Neural progenitor cell (in vitro differentiated cells): ENCODE measurements at regions not wholly inside any gene's neighbourhood (a gene's known extent, or its start where the extent isn't known, plus 50 kb on each side); places are given as distances from the start of the nearest gene placed in this dataset.

Experiments used
- DNase-seq: peaks from one replicate; pipeline ENCODE4 v3.0.0-alpha.2; 2016; ENCODE audit warnings: low spot score
- H2AFZ ChIP-seq: fragments of 200-600 bp; sonication (generic); replicated peaks from 2 replicates; pipeline ENCODE4 v1.6.1; 2016; ENCODE audit warnings: antibody characterized with exemption
- H3F3A ChIP-seq: fragments of 200-600 bp; sonication (generic); 2 replicates; pipeline ENCODE4 v1.6.1; 2016; ENCODE audit warnings: antibody characterized with exemption, low read depth
- H3K27ac ChIP-seq: fragments of 200-600 bp; sonication (generic); 2 replicates; pipeline ENCODE4 v1.5.1; 2016; ENCODE audit warnings: mild to moderate bottlenecking
- H3K27me3 ChIP-seq: fragments of 200-600 bp; sonication (generic); 2 replicates; pipeline ENCODE4 v1.6.1; 2016; ENCODE audit warnings: mild to moderate bottlenecking, moderate library complexity
- H3K36me3 ChIP-seq: fragments of 200-600 bp; sonication (generic); 2 replicates; pipeline ENCODE4 v1.5.1; 2016
- H3K4me1 ChIP-seq: fragments of 200-600 bp; sonication (generic); 2 replicates; pipeline ENCODE4 v1.6.1; 2016; ENCODE audit warnings: mixed run types
- H3K4me2 ChIP-seq: fragments of 200-600 bp; sonication (generic); 2 replicates; pipeline ENCODE4 v1.6.1; 2016
- H3K4me3 ChIP-seq: fragments of 200-600 bp; sonication (generic); 2 replicates; pipeline ENCODE4 v1.5.1; 2016
- H3K79me2 ChIP-seq: fragments of 200-600 bp; sonication (generic); 2 replicates; pipeline ENCODE4 v1.6.1; 2016; ENCODE audit warnings: low read depth
- H3K9ac ChIP-seq: fragments of 200-600 bp; sonication (generic); 2 replicates; pipeline ENCODE4 v1.6.1; 2016
- H3K9me3 ChIP-seq: fragments of 200-600 bp; sonication (generic); 2 replicates; pipeline ENCODE4 v1.5.1; 2016; ENCODE audit warnings: low read depth
- H4K20me1 ChIP-seq: fragments of 200-600 bp; sonication (generic); 2 replicates; pipeline ENCODE4 v1.6.1; 2016; ENCODE audit warnings: low read depth
- H3K27ac Mint-ChIP-seq: 3 replicates; pipeline ENCODE4 v1.8.0; 2021; ENCODE audit warnings: mixed read lengths
- H3K27me3 Mint-ChIP-seq: 2 replicates; pipeline ENCODE4 v1.8.0; 2022; ENCODE audit warnings: low read depth, mild to moderate bottlenecking, inconsistent platforms, moderate library complexity, mixed read lengths; ENCODE audit not compliant: insufficient read depth
- H3K36me3 Mint-ChIP-seq: 3 replicates; pipeline ENCODE4 v1.8.0; 2021; ENCODE audit warnings: mixed read lengths
- H3K4me1 Mint-ChIP-seq: 3 replicates; pipeline ENCODE4 v1.8.0; 2021; ENCODE audit warnings: mixed read lengths
- H3K4me3 Mint-ChIP-seq: 3 replicates; pipeline ENCODE4 v1.8.0; 2021; ENCODE audit warnings: mild to moderate bottlenecking, moderate library complexity, mixed read lengths
- H3K9me3 Mint-ChIP-seq: 3 replicates; pipeline ENCODE4 v1.8.0; 2020; ENCODE audit warnings: mixed read lengths
- EZH2 ChIP-seq: fragments of 200-600 bp; sonication (generic); IDR thresholded peaks from 2 replicates; pipeline ENCODE4 v1.6.1; 2017; ENCODE audit warnings: antibody characterized with exemption, mild to moderate bottlenecking, moderate library complexity
- EZH2phosphoT487 ChIP-seq: fragments of 200-600 bp; sonication (generic); IDR thresholded peaks from 2 replicates; pipeline ENCODE4 v1.6.1; 2017; ENCODE audit warnings: antibody characterized with exemption
- TF ChIP-seq, protein P1 (sequence below): fragments of 200-600 bp; sonication (generic); IDR thresholded peaks from 2 replicates; pipeline ENCODE4 v1.5.1; 2017; ENCODE audit warnings: antibody characterized with exemption, mild to moderate bottlenecking

DNA sequence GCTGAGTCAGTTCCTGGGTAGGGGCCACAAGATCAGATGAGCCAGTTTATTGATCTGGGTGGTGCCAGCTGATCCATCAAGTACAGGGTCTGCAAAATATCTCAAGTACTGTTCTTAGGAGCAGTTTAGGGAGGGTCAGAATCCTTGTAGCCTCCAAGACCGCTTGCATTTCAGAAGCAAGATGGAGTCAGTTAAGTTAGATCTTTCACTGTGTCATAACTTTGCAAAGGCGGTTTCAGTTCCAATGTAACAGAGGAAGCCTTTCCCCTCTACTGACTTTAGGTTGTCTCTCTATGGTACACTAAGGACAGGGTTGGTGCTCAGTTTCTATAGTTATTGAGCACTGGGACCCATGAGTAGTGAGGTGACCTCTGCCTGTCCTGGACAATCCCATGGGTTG is 127.3 kb upstream of the WDR1 start:
- Histone ChIP-seq H3K27me3 (no peaks in the 10 kb centered on the region), H3K4me2 (no peak overlapping the region), H3K27ac (no peak overlapping the region), H4K20me1 (no peaks in the 10 kb centered on the region), H3K4me3 (no peak overlapping the region), H3F3A (no peaks in the 10 kb centered on the region), H3K9ac (no peak overlapping the region), H3K79me2 (no peaks in the 10 kb centered on the region), H2AFZ (no peak overlapping the region), H3K36me3 (no peaks in the 10 kb centered on the region), H3K9me3 (no peaks in the 10 kb centered on the region), H3K4me1 (peaks cover 6% of the 10 kb centered on the region)
- no peak overlapping the region for H3K4me3 Mint-ChIP-seq
- no peak for TF ChIP-seq EZH2phosphoT487
- TF ChIP-seq, protein P1, sequence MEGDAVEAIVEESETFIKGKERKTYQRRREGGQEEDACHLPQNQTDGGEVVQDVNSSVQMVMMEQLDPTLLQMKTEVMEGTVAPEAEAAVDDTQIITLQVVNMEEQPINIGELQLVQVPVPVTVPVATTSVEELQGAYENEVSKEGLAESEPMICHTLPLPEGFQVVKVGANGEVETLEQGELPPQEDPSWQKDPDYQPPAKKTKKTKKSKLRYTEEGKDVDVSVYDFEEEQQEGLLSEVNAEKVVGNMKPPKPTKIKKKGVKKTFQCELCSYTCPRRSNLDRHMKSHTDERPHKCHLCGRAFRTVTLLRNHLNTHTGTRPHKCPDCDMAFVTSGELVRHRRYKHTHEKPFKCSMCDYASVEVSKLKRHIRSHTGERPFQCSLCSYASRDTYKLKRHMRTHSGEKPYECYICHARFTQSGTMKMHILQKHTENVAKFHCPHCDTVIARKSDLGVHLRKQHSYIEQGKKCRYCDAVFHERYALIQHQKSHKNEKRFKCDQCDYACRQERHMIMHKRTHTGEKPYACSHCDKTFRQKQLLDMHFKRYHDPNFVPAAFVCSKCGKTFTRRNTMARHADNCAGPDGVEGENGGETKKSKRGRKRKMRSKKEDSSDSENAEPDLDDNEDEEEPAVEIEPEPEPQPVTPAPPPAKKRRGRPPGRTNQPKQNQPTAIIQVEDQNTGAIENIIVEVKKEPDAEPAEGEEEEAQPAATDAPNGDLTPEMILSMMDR: no peak
- TF ChIP-seq EZH2: no peak
- no peaks in the 10 kb centered on the region for H3K36me3 Mint-ChIP-seq
- H3K27me3 Mint-ChIP-seq: no peaks in the 10 kb centered on the region
- no peak overlapping the region for H3K27ac Mint-ChIP-seq
- DNase-seq: no peak
- no peaks in the 10 kb centered on the region for H3K4me1 Mint-ChIP-seq
- no peaks in the 10 kb centered on the region for H3K9me3 Mint-ChIP-seq

DNA sequence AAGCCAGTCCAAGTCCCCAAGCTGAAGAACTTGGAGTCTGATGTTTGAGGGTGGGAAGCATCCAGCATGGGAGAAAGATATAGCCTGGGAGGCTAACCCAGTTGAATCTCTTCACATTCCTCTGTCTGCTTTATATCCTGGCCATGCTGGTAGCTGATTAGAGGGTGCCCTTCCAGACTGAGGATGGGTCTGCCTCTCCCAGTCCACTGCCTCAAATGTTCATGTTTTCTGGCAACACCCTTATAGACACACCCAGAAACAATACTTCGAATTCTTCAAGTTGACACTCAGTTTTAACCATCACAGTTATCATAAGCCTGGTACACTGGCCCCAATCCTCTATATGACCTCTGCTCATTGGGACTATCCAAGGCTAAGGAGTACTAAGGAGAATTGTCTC is 124.1 kb upstream of the WDR1 start:
- Histone ChIP-seq H2AFZ (no peak overlapping the region), H3F3A (no peaks in the 10 kb centered on the region), H3K4me3 (no peak overlapping the region), H4K20me1 (no peaks in the 10 kb centered on the region), H3K9me3 (no peaks in the 10 kb centered on the region), H3K79me2 (no peaks in the 10 kb centered on the region), H3K9ac (no peak overlapping the region), H3K27me3 (no peaks in the 10 kb centered on the region), H3K36me3 (no peaks in the 10 kb centered on the region), H3K4me2 (no peak overlapping the region), H3K4me1 (peaks cover 6% of the 10 kb centered on the region), H3K27ac (no peak overlapping the region)
- TF ChIP-seq, protein P1: no peak
- no peak for TF ChIP-seq EZH2phosphoT487
- TF ChIP-seq EZH2: no peak
- no peaks in the 10 kb centered on the region for H3K9me3 Mint-ChIP-seq
- H3K4me1 Mint-ChIP-seq: no peaks in the 10 kb centered on the region
- no peak overlapping the region for H3K27ac Mint-ChIP-seq
- no peak overlapping the region for H3K4me3 Mint-ChIP-seq
- DNase-seq: no peak
- no peaks in the 10 kb centered on the region for H3K36me3 Mint-ChIP-seq
- H3K27me3 Mint-ChIP-seq: peaks cover 11% of the 10 kb centered on the region

DNA sequence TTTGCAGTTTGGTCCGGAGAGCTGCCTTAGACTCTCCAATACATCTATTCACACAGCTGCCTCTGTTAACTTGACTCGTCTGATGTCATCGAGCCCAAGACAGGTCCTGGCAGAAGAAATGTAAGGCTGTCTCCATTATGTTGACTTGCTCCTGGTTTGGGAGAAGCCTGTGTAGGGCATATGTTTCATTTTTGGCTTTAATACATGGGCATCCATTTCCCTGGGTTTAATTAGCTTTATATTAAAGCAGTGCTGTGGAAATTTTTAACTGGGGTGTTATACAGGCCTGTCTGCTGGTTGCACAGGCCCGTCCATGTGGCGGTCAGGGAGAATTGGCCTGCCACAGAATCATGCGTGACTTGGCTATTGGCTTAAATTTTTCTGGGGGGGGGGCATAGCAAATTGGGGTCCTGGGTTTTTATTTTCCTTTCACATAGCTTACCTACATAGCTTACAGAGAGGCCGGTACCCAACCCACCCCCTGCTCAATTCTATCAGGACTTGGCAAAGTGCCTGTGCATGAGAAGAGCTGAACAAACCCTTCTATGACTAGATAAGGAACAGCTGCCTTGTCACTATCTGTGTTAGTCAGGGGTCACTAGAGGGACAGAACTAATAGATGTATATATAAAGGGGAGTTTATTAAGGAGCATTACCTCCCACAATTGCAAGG is 123.5 kb upstream of the WDR1 start:
- Histone ChIP-seq H3K79me2 (no peaks in the 10 kb centered on the region), H3K4me1 (peaks cover 6% of the 10 kb centered on the region), H3K27ac (no peak overlapping the region), H3K27me3 (no peaks in the 10 kb centered on the region), H3K9ac (no peak overlapping the region), H3K4me2 (no peak overlapping the region), H3K36me3 (no peaks in the 10 kb centered on the region), H3F3A (no peaks in the 10 kb centered on the region), H2AFZ (no peak overlapping the region), H3K9me3 (no peaks in the 10 kb centered on the region), H3K4me3 (no peak overlapping the region), H4K20me1 (no peaks in the 10 kb centered on the region)
- no peak for TF ChIP-seq EZH2
- no peak for TF ChIP-seq EZH2phosphoT487
- TF ChIP-seq, protein P1: no peak
- no peak overlapping the region for H3K27ac Mint-ChIP-seq
- no peaks in the 10 kb centered on the region for H3K36me3 Mint-ChIP-seq
- no peaks in the 10 kb centered on the region for H3K4me1 Mint-ChIP-seq
- DNase-seq: no peak
- H3K4me3 Mint-ChIP-seq: no peak overlapping the region
- no peaks in the 10 kb centered on the region for H3K9me3 Mint-ChIP-seq
- H3K27me3 Mint-ChIP-seq: peaks cover 11% of the 10 kb centered on the region
